22Rv1 (cell line): ENCODE measurements at regions not wholly inside any gene's neighbourhood (a gene's known extent, or its start where the extent isn't known, plus 50 kb on each side); places are given as distances from the start of the nearest gene placed in this dataset.

Source experiments
- CTCF ChIP-seq: fragments of 450-650 bp; IDR thresholded peaks from 2 replicates; pipeline ENCODE4 v1.5.1; 2017; ENCODE audit warnings: mild to moderate bottlenecking
- ZFX ChIP-seq: fragments of 450-650 bp; IDR thresholded peaks from 2 replicates; pipeline ENCODE4 v1.6.1; 2017; ENCODE audit warnings: antibody characterized with exemption, borderline replicate concordance

- TF ChIP-seq CTCF: no peak
- no peak for TF ChIP-seq ZFX
Measured at GRCh38 chr2:2665834-2666133, 334.7 kb upstream of the MYT1L start.
